SHP77 (cell line): ENCODE measurements at regions not wholly inside any gene's neighbourhood (a gene's known extent, or its start where the extent isn't known, plus 50 kb on each side); places are given as distances from the start of the nearest gene placed in this dataset.

Source experiments
- DNase-seq, 2 experiments: peaks; one replicate each; lab custom pipeline; 2025; lab: John Stamatoyannopoulos, UW

GRCh38 chr2:123093199-123093598 lies 931.9 kb upstream of the CNTNAP5 start:
- DNase-seq: no peak

- DNase-seq: no peak
Measured at GRCh38 chr2:123095219-123095835, 929.8 kb upstream of the CNTNAP5 start.

- no peak for DNase-seq
Measured at GRCh38 chr2:123098619-123099018, 926.5 kb upstream of the CNTNAP5 start.

- DNase-seq: no peak
Measured at GRCh38 chr2:123101434-123101833, 923.7 kb upstream of the CNTNAP5 start.

- DNase-seq: no peak
Measured at GRCh38 chr2:123103902-123104301, 921.2 kb upstream of the CNTNAP5 start.

GRCh38 chr2:123116595-123116994 lies 908.5 kb upstream of the CNTNAP5 start:
- DNase-seq: no peak

GRCh38 chr2:123127236-123127635 lies 897.9 kb upstream of the CNTNAP5 start:
- DNase-seq: no peak

- no peak for DNase-seq
Measured at GRCh38 chr2:123128951-123129350, 896.1 kb upstream of the CNTNAP5 start.

GRCh38 chr2:123136419-123136818 lies 888.7 kb upstream of the CNTNAP5 start:
- no peak for DNase-seq

GRCh38 chr2:123144082-123144481 lies 881.0 kb upstream of the CNTNAP5 start:
- DNase-seq: no peak

GRCh38 chr2:123153041-123153440 lies 872.0 kb upstream of the CNTNAP5 start:
- DNase-seq: no peak

- no peak for DNase-seq
Measured at GRCh38 chr2:123154195-123154594, 870.9 kb upstream of the CNTNAP5 start.

- no peak for DNase-seq
Measured at GRCh38 chr2:123157016-123157415, 868.1 kb upstream of the CNTNAP5 start.

- no peak for DNase-seq
Measured at GRCh38 chr2:123162400-123163016, 862.6 kb upstream of the CNTNAP5 start.

- no peak for DNase-seq
Measured at GRCh38 chr2:123163398-123163797, 861.7 kb upstream of the CNTNAP5 start.

- no peak for DNase-seq
Measured at GRCh38 chr2:123164216-123164615, 860.9 kb upstream of the CNTNAP5 start.

GRCh38 chr2:123165616-123166015 lies 859.5 kb upstream of the CNTNAP5 start:
- DNase-seq: no peak

- no peak for DNase-seq
Measured at GRCh38 chr2:123179526-123179925, 845.6 kb upstream of the CNTNAP5 start.

- no peak for DNase-seq
Measured at GRCh38 chr2:123195957-123196356, 829.1 kb upstream of the CNTNAP5 start.

GRCh38 chr2:123200035-123200434 lies 825.1 kb upstream of the CNTNAP5 start:
- DNase-seq: no peak

- DNase-seq: no peak
Measured at GRCh38 chr2:123207245-123207644, 817.8 kb upstream of the CNTNAP5 start.

- no peak for DNase-seq
Measured at GRCh38 chr2:123209202-123209601, 815.9 kb upstream of the CNTNAP5 start.

GRCh38 chr2:123211181-123211580 lies 813.9 kb upstream of the CNTNAP5 start:
- DNase-seq: no peak

GRCh38 chr2:123245156-123245555 lies 779.9 kb upstream of the CNTNAP5 start:
- no peak for DNase-seq
